ENCODE measurements at regions not wholly inside any gene's neighbourhood (a gene's known extent, or its start where the extent isn't known, plus 50 kb on each side); places are given as distances from the start of the nearest gene placed in this dataset.

GRCh38 chr9:109830545-109830944, 50.5 kb downstream of the PALM2AKAP2 start:
- TF ChIP-seq CTCF (IDR thresholded peaks at IDR 0.05; ENCODE audit: borderline replicate concordance, control extremely low read depth, extremely low read depth, insufficient read depth, missing control alignments) = no peak
- DNase-seq (ENCODE audit: low spot score) = no peak
- in situ Hi-C loops (cut with MboI; ENCODE audit: low sequenced_read_pairs, unreplicated experiment) = no loop called here

GRCh38 chr9:109831998-109832658, 52.1 kb downstream of the PALM2AKAP2 start:
- TF ChIP-seq CTCF (IDR thresholded peaks at IDR 0.05; ENCODE audit: borderline replicate concordance, control extremely low read depth, extremely low read depth, insufficient read depth, missing control alignments) = no peak
- DNase-seq (ENCODE audit: low spot score) = no peak
- in situ Hi-C loops (cut with MboI; ENCODE audit: low sequenced_read_pairs, unreplicated experiment) = no loop called here

- in situ Hi-C loops (cut with MboI; ENCODE audit: low sequenced_read_pairs, unreplicated experiment) = no loop called here
- no peak for DNase-seq (ENCODE audit: low spot score)
- no peak for TF ChIP-seq CTCF (IDR thresholded peaks at IDR 0.05; ENCODE audit: borderline replicate concordance, control extremely low read depth, extremely low read depth, insufficient read depth, missing control alignments)
These were observed 54.9 kb downstream of the PALM2AKAP2 start for GRCh38 chr9:109834855-109835254.

- DNase-seq (ENCODE audit: low spot score) = no peak
- in situ Hi-C loops (cut with MboI; ENCODE audit: low sequenced_read_pairs, unreplicated experiment) = no loop called here
- TF ChIP-seq CTCF (IDR thresholded peaks at IDR 0.05; ENCODE audit: borderline replicate concordance, control extremely low read depth, extremely low read depth, insufficient read depth, missing control alignments) = no peak
These were observed 63.6 kb downstream of the PALM2AKAP2 start for GRCh38 chr9:109843641-109844040.

GRCh38 chr9:109845226-109845625, 65.2 kb downstream of the PALM2AKAP2 start:
- in situ Hi-C loops (cut with MboI; ENCODE audit: low sequenced_read_pairs, unreplicated experiment) = no loop called here
- TF ChIP-seq CTCF (IDR thresholded peaks at IDR 0.05; ENCODE audit: borderline replicate concordance, control extremely low read depth, extremely low read depth, insufficient read depth, missing control alignments) = no peak
- DNase-seq (ENCODE audit: low spot score) = no peak

GRCh38 chr9:109846776-109847175, 66.8 kb downstream of the PALM2AKAP2 start:
- in situ Hi-C loops (cut with MboI; ENCODE audit: low sequenced_read_pairs, unreplicated experiment) = no loop called here
- DNase-seq (ENCODE audit: low spot score) = no peak
- TF ChIP-seq CTCF (IDR thresholded peaks at IDR 0.05; ENCODE audit: borderline replicate concordance, control extremely low read depth, extremely low read depth, insufficient read depth, missing control alignments) = no peak

All from GM13976 (cell line).